AG09309 (cell line): ENCODE measurements at regions not wholly inside any gene's neighbourhood (a gene's known extent, or its start where the extent isn't known, plus 50 kb on each side); places are given as distances from the start of the nearest gene placed in this dataset.
"Not testable (repeated sequence)": the region's sequence is repeated elsewhere in the genome, so short reads cannot be mapped to it uniquely, and the experiment has no call there.

ENCODE experiments used
- DNase-seq: peaks from one replicate; pipeline ENCODE4 v3.0.0-alpha.2; 2010; ENCODE audit warnings: low read depth
- H3K4me3 ChIP-seq: 2 replicates; pipeline ENCODE4 v1.5.1; 2011; ENCODE audit warnings: mild to moderate bottlenecking, low read depth, low read length, moderate library complexity; ENCODE audit not compliant: control insufficient read depth
- CTCF ChIP-seq: IDR thresholded peaks from 2 replicates; pipeline ENCODE4 v1.5.1; 2011; ENCODE audit warnings: mild to moderate bottlenecking, low read depth, low read length, inconsistent platforms; ENCODE audit not compliant: insufficient read depth, control insufficient read depth; ENCODE audit errors: missing control alignments

DNA sequence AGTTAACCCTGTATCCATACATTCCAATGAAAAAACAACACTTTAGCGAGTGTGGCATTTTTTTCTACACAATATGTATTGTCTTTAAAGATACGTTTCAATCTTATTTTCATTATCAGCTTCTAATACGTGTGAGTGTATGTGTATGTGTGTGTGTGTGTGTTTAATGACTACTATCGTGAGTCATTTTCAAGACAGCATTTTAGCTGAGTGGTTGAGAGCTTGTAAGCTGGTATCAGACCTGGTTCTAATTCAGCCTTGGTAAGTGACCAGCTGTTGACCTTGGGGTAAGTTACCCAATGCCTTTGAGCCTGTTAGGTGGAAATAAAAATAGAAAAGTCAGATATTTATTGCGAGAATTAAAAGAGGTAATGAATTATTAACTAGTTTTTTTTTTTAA lies 320.0 kb upstream of the NT5E start:
- H3K4me3 ChIP-seq = no peak overlapping the region
- peak; percentile 77 for DNase-seq
- TF ChIP-seq CTCF = no peak

DNA sequence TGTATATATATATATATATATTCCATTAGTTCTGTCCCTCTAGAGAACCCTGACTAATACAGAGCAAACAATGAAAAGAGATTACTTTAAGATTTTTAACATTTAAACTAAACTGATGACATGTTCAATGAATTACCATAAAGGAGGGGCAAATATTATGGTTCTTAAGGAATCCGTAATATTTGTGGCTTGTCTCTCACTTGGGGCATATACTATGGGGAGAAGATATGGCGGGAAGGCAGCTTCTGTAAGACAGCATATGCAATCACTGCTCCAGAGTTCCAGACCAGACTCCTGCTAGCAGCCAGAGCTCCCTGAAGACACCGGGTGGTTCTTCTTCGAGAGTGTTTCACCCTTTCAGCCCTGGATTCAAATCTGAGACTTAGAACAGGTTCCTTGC lies 321.1 kb upstream of the NT5E start:
- H3K4me3 ChIP-seq = no peak overlapping the region
- no peak for DNase-seq
- TF ChIP-seq CTCF = no peak

GRCh38 chr6:85128256-85128655 lies 321.6 kb upstream of the NT5E start:
- DNase-seq, H3K4me3 ChIP-seq: not testable (repeated sequence)

GRCh38 chr6:85127696-85128243 lies 322.1 kb upstream of the NT5E start:
- TF ChIP-seq CTCF = no peak
- DNase-seq = no peak
- H3K4me3 ChIP-seq = no peak overlapping the region

DNA sequence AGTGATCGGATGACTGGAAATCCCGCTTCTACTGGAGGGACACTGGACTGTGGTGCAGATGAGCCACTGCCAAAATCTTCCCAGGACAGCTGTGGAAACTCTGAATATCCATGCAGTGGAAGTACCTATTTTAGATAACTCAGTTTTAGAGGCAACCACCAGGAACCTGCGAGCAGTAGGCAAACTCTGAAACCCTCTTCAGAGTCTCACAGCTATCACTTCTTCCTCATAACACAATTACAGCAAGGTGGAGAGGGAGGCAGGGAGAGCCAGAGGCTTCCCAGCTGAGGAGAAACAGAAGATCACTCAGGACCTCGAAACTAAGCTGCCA lies 322.8 kb upstream of the NT5E start:
- H3K4me3 ChIP-seq = no peak overlapping the region
- DNase-seq = no peak
- no peak for TF ChIP-seq CTCF

DNA sequence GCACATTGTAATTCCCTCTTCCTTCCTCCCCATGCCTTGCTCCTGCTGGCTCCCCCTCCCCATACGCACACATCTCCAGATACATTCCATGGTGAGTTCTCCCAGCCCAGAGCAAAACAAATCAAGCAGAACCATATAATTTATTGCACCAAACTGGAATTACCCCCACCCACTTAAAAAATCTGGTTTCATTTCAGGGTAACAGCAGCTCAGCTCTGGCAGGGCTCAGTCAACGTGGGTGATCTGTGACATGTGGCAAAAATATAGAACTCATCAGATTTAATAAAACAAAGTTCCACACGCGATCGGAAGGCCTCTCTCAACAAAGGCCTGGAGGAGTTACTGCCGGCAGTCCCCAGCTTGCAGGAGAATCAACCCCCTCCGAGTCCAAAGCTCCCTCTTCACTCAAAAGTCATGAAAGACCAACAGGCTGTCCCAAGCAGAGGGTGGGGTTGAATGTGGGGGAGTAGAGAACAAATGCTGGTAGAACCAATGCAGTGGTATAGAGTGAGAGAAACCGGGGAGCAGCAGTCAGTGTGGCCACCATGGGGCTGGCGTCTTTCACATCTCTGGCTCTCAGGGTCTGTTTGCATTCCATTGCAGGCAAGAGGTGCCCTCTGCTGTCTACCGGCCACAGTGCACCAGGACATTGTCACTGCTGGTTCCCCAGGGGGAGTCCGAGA lies 323.3 kb upstream of the NT5E start:
- TF ChIP-seq CTCF = peak; percentile 88
- H3K4me3 ChIP-seq = no peak overlapping the region
- peak; percentile 55 for DNase-seq

GRCh38 chr6:85125526-85125925 lies 324.4 kb upstream of the NT5E start:
- H3K4me3 ChIP-seq = no peak overlapping the region
- DNase-seq = no peak
- TF ChIP-seq CTCF = no peak
